GM06990 (cell line): ENCODE measurements at regions not wholly inside any gene's neighbourhood (a gene's known extent, or its start where the extent isn't known, plus 50 kb on each side); places are given as distances from the start of the nearest gene placed in this dataset.
"Not testable (repeated sequence)": the region's sequence is repeated elsewhere in the genome, so short reads cannot be mapped to it uniquely, and the experiment has no call there.

Experiments
- DNase-seq: peaks from one replicate; pipeline ENCODE4 v3.0.0-alpha.2; 2011; ENCODE audit not compliant: insufficient read length; ENCODE audit errors: extremely low read depth
- H3K27me3 ChIP-seq: replicated peaks from 2 replicates; pipeline ENCODE4 v1.6.0; 2011; ENCODE audit warnings: low read length; ENCODE audit not compliant: control insufficient read depth, insufficient read depth
- H3K36me3 ChIP-seq: 2 replicates; pipeline ENCODE4 v1.5.1; 2011; ENCODE audit warnings: low read length; ENCODE audit not compliant: control insufficient read depth, insufficient read depth
- H3K4me3 ChIP-seq: replicated peaks from 2 replicates; pipeline ENCODE4 v1.5.1; 2011; ENCODE audit warnings: low read depth, mild to moderate bottlenecking, control low read depth, low read length
- CTCF ChIP-seq: IDR thresholded peaks from 2 replicates; pipeline ENCODE4 v1.5.1; 2011; ENCODE audit warnings: low read length, control low read depth, mild to moderate bottlenecking, inconsistent platforms; ENCODE audit not compliant: insufficient read depth, poor library complexity, severe bottlenecking

GRCh38 chr3:198109883-198110282 lies 149.9 kb downstream of the LMLN start:
- H3K27me3 ChIP-seq = no peaks in the 10 kb centered on the region; the same call in 1 of the 2 replicates

GRCh38 chr3:198112031-198112430 lies 152.0 kb downstream of the LMLN start:
- Histone ChIP-seq H3K27me3 (no peaks in the 10 kb centered on the region; the same call in 1 of the 2 replicates), H3K4me3 (no peak overlapping the region), H3K36me3 (no peaks in the 10 kb centered on the region)
- no peak for DNase-seq
- no peak for TF ChIP-seq CTCF

More at GRCh38 chr3:198109883-198110282, 149.9 kb downstream of the LMLN start:
- no peak for DNase-seq
- TF ChIP-seq CTCF = no peak
- Histone ChIP-seq H3K4me3 (no peak overlapping the region), H3K36me3 (no peaks in the 10 kb centered on the region)

- Histone ChIP-seq H3K27me3 (no peaks in the 10 kb centered on the region; the same call in none of the 2 replicates), H3K4me3 (no peak overlapping the region)
- peak; percentile 5 for DNase-seq
These were observed 153.4 kb downstream of the LMLN start for GRCh38 chr3:198113206-198114053.

GRCh38 chr3:198114516-198114915 lies 154.5 kb downstream of the LMLN start:
- H3K4me3 ChIP-seq, H3K36me3 ChIP-seq, H3K27me3 ChIP-seq, DNase-seq: not testable (repeated sequence)

More at GRCh38 chr3:198113206-198114053, 153.4 kb downstream of the LMLN start:
- H3K36me3 ChIP-seq = no peaks in the 10 kb centered on the region
- no peak for TF ChIP-seq CTCF

GRCh38 chr3:198122184-198122583 lies 162.2 kb downstream of the LMLN start:
- H3K4me3 ChIP-seq, DNase-seq, H3K36me3 ChIP-seq, H3K27me3 ChIP-seq: not testable (repeated sequence)

GRCh38 chr3:198137038-198137835 lies 177.2 kb downstream of the LMLN start:
- H3K36me3 ChIP-seq, DNase-seq, H3K4me3 ChIP-seq, H3K27me3 ChIP-seq: not testable (repeated sequence)

GRCh38 chr3:198138205-198138604 lies 178.2 kb downstream of the LMLN start:
- DNase-seq, H3K4me3 ChIP-seq, H3K27me3 ChIP-seq, H3K36me3 ChIP-seq: not testable (repeated sequence)

- not testable (repeated sequence) for H3K4me3 ChIP-seq, H3K36me3 ChIP-seq, DNase-seq, H3K27me3 ChIP-seq
These were observed 179.0 kb downstream of the LMLN start for GRCh38 chr3:198139037-198139436.

GRCh38 chr3:198139513-198140167 lies 179.6 kb downstream of the LMLN start:
- not testable (repeated sequence) for DNase-seq, H3K4me3 ChIP-seq, H3K36me3 ChIP-seq, H3K27me3 ChIP-seq

GRCh38 chr3:198143300-198144137 lies 183.5 kb downstream of the LMLN start:
- H3K27me3 ChIP-seq, H3K4me3 ChIP-seq, DNase-seq, H3K36me3 ChIP-seq: not testable (repeated sequence)
